Calu3 (cell line): ENCODE measurements at regions not wholly inside any gene's neighbourhood (a gene's known extent, or its start where the extent isn't known, plus 50 kb on each side); places are given as distances from the start of the nearest gene placed in this dataset.

Experiments used
- BruUV-seq: library from RNA; stranded (reverse); fragments of 400-500 nt; replicated peaks from 2 replicates; lab custom pipeline; 2021; lab: Mats Ljungman, UMichigan
- CTCF ChIA-PET: fragments of 300-600 bp; sonication (Branson Sonifier 250); formaldehyde crosslinking; loops from one replicate; lab custom pipeline; 2022; ENCODE audit warnings: antibody characterized with exemption; lab: Charles Lee
- DNase-seq: peaks from one replicate; pipeline ENCODE4 v3.0.0; 2022
- H3K27ac Mint-ChIP-seq: one replicate; pipeline ENCODE4 v1.8.0; 2022; ENCODE audit warnings: mixed read lengths; ENCODE audit not compliant: unreplicated experiment
- H3K27me3 Mint-ChIP-seq: one replicate; pipeline ENCODE4 v1.8.0; 2022; ENCODE audit warnings: mixed read lengths; ENCODE audit not compliant: unreplicated experiment
- H3K36me3 Mint-ChIP-seq: one replicate; pipeline ENCODE4 v1.8.0; 2022; ENCODE audit warnings: mild to moderate bottlenecking, moderate library complexity, mixed read lengths; ENCODE audit not compliant: insufficient read depth, unreplicated experiment
- H3K4me1 Mint-ChIP-seq: one replicate; pipeline ENCODE4 v1.8.0; 2022; ENCODE audit warnings: mild to moderate bottlenecking, low read depth, mixed read lengths; ENCODE audit not compliant: unreplicated experiment
- H3K4me3 Mint-ChIP-seq: one replicate; pipeline ENCODE4 v1.8.0; 2022; ENCODE audit warnings: mild to moderate bottlenecking, low read depth, moderate library complexity, mixed read lengths; ENCODE audit not compliant: unreplicated experiment
- H3K9me3 Mint-ChIP-seq: one replicate; pipeline ENCODE4 v1.8.0; 2022; ENCODE audit warnings: low read depth, mixed read lengths; ENCODE audit not compliant: unreplicated experiment
- CTCF ChIP-seq: fragments of 200-600 bp; IDR thresholded peaks from one replicate; pipeline ENCODE4 v1.8.0; 2022; ENCODE audit warnings: antibody characterized with exemption; ENCODE audit not compliant: unreplicated experiment
- intact Hi-C: fragments of 100-400 bp; cut with micrococcal nuclease; formaldehyde crosslinking; loops from one replicate; pipeline ENCODE4 v1.10.0; 2022; ENCODE audit not compliant: unreplicated experiment

- no peak for DNase-seq
- no peaks in the 10 kb centered on the region for H3K36me3 Mint-ChIP-seq
- CTCF ChIA-PET: no interaction called here
- intact Hi-C loops: no loop called here
- peaks cover 100% of the 10 kb centered on the region for H3K27me3 Mint-ChIP-seq
- BruUV-seq: no TSS peak
- no peak overlapping the region for H3K27ac Mint-ChIP-seq
- H3K4me3 Mint-ChIP-seq: no peak overlapping the region
- TF ChIP-seq CTCF: no peak
- no peaks in the 10 kb centered on the region for H3K9me3 Mint-ChIP-seq
- H3K4me1 Mint-ChIP-seq: no peaks in the 10 kb centered on the region
Measured at GRCh38 chr16:86294535-86295196, 215.7 kb upstream of the FOXF1 start.

- no peaks in the 10 kb centered on the region for H3K4me1 Mint-ChIP-seq
- CTCF ChIA-PET: no interaction called here
- DNase-seq: no peak
- H3K36me3 Mint-ChIP-seq: no peaks in the 10 kb centered on the region
- no TSS peak for BruUV-seq
- H3K27ac Mint-ChIP-seq: no peak overlapping the region
- no peak for TF ChIP-seq CTCF
- peaks cover 100% of the 10 kb centered on the region for H3K27me3 Mint-ChIP-seq
- intact Hi-C loops: no loop called here
- H3K4me3 Mint-ChIP-seq: no peak overlapping the region
- no peaks in the 10 kb centered on the region for H3K9me3 Mint-ChIP-seq
Measured at GRCh38 chr16:86296256-86296655, 214.1 kb upstream of the FOXF1 start.

GRCh38 chr16:86297391-86297790 is 212.9 kb upstream of the FOXF1 start:
- Mint-ChIP-seq H3K4me3 (no peak overlapping the region), H3K9me3 (no peaks in the 10 kb centered on the region), H3K4me1 (no peaks in the 10 kb centered on the region), H3K27me3 (peaks cover 100% of the 10 kb centered on the region), H3K27ac (no peak overlapping the region), H3K36me3 (no peaks in the 10 kb centered on the region)
- no peak for TF ChIP-seq CTCF
- intact Hi-C loops: no loop called here
- CTCF ChIA-PET: no interaction called here
- no peak for DNase-seq
- BruUV-seq: no TSS peak

- Mint-ChIP-seq H3K36me3 (no peaks in the 10 kb centered on the region), H3K27ac (no peak overlapping the region), H3K4me1 (no peaks in the 10 kb centered on the region), H3K27me3 (peaks cover 100% of the 10 kb centered on the region), H3K9me3 (no peaks in the 10 kb centered on the region), H3K4me3 (no peak overlapping the region)
- no peak for DNase-seq
- intact Hi-C loops: no loop called here
- BruUV-seq: no TSS peak
- CTCF ChIA-PET: interaction anchor here (0.6 kb wide), 1 partner anchor 1864 kb away, joined by 3 read pairs; no protein-coding TSS in a partner anchor
- no peak for TF ChIP-seq CTCF
Measured at GRCh38 chr16:86297866-86298757, 212.2 kb upstream of the FOXF1 start.
